GM10248 (cell line): ENCODE measurements at regions not wholly inside any gene's neighbourhood (a gene's known extent, or its start where the extent isn't known, plus 50 kb on each side); places are given as distances from the start of the nearest gene placed in this dataset.

Experiments used
- CTCF ChIA-PET: fragments of 300-600 bp; sonication (Branson Sonifier 250); formaldehyde crosslinking; extraction: SDS; loops from one replicate; lab custom pipeline; 2021; ENCODE audit warnings: antibody characterized with exemption; lab: Yijun Ruan, JAX
- POLR2A ChIA-PET: fragments of 350-650 bp; sonication (Branson Sonifier 250); formaldehyde crosslinking; extraction: SDS; loops from one replicate; lab custom pipeline; 2020; ENCODE audit warnings: antibody characterized with exemption; lab: Yijun Ruan, JAX
- DNase-seq: peaks from one replicate; pipeline ENCODE4 v3.0.0; 2012; ENCODE audit errors: extremely low spot score
- TF ChIP-seq, protein P1 (sequence below): IDR thresholded peaks from 2 replicates; pipeline ENCODE4 v1.5.1; 2012; ENCODE audit warnings: mild to moderate bottlenecking, low read depth; ENCODE audit errors: extremely low read depth, missing control alignments, control extremely low read depth

DNA sequence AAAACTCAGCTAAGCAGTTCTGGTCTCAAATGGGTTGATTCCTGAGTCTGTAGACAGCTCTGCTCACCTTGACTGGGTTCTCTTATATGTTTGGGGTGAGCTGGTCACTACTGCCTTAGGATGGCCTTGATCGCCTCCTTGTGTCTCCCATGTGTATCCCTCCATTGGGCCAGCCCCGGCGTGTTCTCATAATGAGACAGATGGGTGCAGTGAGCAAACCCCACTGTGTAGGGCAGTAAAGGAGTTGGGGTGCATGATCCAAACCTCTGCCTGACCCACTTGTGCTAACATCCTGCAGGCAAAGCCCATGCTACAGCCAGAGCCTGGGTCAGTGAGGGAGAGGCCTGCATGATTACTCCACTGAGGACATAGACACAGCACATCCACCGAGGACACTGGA lies 657.6 kb downstream of the BRD1 start:
- POLR2A ChIA-PET, result no interaction called here
- TF ChIP-seq, protein P1, sequence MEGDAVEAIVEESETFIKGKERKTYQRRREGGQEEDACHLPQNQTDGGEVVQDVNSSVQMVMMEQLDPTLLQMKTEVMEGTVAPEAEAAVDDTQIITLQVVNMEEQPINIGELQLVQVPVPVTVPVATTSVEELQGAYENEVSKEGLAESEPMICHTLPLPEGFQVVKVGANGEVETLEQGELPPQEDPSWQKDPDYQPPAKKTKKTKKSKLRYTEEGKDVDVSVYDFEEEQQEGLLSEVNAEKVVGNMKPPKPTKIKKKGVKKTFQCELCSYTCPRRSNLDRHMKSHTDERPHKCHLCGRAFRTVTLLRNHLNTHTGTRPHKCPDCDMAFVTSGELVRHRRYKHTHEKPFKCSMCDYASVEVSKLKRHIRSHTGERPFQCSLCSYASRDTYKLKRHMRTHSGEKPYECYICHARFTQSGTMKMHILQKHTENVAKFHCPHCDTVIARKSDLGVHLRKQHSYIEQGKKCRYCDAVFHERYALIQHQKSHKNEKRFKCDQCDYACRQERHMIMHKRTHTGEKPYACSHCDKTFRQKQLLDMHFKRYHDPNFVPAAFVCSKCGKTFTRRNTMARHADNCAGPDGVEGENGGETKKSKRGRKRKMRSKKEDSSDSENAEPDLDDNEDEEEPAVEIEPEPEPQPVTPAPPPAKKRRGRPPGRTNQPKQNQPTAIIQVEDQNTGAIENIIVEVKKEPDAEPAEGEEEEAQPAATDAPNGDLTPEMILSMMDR, result no peak
- DNase-seq, result no peak
- CTCF ChIA-PET, result interaction anchor here (0.9 kb wide), 1 partner anchor 8 kb away, joined by 3 read pairs; no protein-coding TSS in a partner anchor

DNA sequence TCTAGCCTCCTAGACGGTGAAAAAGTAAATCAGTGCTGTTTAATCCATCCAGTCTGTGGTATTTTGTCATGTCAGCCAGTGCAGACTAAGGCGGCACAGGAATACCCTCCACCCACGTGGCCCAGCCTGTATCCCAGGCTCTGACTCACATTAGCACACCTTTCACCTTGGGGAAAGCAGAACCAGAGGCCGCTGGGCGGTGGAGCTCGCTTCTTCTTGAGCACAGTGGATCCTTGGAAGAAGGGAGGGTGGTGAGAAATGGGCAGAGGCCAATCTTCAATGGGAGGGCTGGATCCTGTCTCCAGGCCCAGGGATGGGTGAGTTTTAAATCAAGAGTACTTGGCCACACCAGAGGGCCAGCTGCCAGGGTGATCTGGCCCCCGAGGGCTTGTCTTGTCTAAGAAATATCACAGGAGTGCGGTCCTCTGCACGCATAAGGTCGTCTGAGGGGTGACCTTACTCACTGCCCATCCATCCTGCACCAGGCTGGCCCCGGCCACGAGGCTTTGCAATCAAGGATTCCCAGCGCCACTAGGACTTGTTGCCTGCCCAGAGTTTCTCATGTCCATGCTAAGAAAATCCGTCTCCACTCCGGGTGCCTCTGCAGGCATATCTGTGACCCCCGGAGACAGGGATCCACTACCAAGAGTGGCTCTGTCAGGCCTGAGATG lies 658.5 kb downstream of the BRD1 start:
- no peak for DNase-seq
- TF ChIP-seq, protein P1, result no peak
- CTCF ChIA-PET, result interaction anchor here (0.9 kb wide), 1 partner anchor 9 kb away, joined by 3 read pairs; no protein-coding TSS in a partner anchor
- POLR2A ChIA-PET, result no interaction called here

DNA sequence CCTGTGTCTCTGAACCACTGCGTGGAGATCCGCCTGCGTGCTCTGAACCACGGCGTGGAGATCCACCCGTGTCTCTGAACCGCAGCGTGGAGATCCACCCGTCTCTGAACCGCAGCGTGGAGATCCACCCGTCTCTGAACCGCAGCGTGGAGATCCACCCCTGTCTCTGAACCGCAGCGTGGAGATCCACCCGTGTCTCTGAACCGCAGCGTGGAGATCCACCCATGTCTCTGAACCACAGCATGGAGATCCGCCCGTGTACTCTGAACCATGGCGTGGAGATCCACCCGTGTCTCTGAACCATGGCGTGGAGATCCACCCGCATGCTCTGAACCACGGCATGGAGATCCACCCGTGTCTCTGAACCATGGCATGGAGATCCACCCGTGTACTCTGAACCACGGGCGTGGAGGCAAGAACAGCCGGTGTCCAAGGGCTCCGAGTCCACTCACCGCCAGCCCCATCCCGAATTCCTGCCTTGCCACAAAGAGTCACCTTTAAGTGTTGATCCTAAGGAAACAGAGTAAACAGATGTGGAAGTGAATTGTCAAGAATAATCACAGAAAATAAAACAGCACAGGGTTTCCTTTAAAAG lies 659.4 kb downstream of the BRD1 start:
- ChIA-PET POLR2A (no interaction called here), CTCF (no interaction called here)
- DNase-seq, result no peak
- TF ChIP-seq, protein P1, result no peak

DNA sequence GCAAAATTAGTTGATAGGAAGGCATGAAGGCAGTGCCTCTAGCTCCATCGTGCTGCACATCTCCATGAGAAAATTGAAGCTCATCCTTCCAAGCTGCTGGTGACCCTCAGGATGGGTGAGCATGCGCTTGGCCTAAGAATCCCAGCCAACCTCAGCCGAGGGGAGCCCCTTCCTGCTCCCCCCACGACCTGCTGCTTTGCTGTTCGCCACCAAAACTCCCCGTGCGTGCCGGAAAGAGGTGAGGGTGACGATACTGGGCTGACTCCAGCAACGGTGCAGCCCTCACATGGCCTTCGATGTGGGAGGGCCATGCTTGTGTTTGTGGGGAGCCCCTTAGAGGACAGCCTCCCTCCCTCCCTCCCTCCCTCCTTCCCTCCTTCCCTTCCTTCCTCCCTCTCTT lies 660.9 kb downstream of the BRD1 start:
- TF ChIP-seq, protein P1, result no peak
- ChIA-PET POLR2A (no interaction called here), CTCF (no interaction called here)
- no peak for DNase-seq

DNA sequence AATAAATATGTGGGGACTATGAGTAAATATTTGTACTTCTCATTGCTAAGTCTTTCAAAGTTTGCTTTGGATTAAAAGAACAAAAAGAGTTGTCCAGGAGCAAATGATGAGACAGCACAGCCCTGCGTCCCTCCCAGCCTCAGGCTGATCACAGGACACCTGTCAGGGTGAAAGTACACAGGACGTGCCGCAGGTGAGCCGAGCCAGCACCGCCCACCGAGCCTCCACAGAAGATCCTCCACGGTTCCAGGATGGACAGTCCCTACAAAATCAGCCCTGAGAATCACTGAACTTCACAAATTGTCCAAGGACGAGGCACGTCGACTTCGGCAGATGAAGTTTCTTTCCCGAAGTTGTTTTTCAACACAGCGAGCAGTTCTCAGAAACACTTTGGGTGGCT lies 661.5 kb downstream of the BRD1 start:
- DNase-seq, result no peak
- TF ChIP-seq, protein P1, result no peak
- ChIA-PET POLR2A (no interaction called here), CTCF (no interaction called here)

DNA sequence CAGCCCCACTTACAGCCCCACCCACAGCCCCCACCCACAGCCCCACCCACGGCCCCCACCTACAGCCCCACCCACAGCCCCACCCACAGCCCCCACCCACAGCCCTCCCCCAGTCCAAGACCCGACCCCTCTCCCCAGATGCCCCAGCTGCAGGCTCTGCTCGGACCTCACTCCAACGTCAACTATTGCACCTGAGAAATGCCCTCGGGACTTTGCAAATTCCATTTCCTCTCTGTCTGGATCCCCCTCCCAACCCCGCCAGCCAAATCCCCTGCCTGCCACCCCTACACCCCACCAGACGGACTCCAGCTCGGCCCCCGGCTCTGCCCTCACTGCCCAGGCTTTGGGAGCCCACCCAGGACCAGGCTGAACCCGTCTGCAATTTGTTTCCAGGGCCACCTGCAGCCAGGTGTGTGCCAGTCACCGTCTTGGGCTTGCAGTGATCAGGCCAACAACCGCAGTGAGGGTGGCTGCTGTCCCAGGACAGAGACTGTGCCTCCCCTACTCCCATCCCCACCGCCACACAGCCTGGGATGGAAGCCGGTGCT lies 662.8 kb downstream of the BRD1 start:
- POLR2A ChIA-PET, result no interaction called here
- CTCF ChIA-PET, result no interaction called here
- no peak for DNase-seq
- TF ChIP-seq, protein P1, result no peak
